ENCODE measurements at regions not wholly inside any gene's neighbourhood (a gene's known extent, or its start where the extent isn't known, plus 50 kb on each side); places are given as distances from the start of the nearest gene placed in this dataset.

- no peak for DNase-seq
Measured at GRCh38 chr14:85451421-85451820, 78.5 kb upstream of the FLRT2 start.

DNA sequence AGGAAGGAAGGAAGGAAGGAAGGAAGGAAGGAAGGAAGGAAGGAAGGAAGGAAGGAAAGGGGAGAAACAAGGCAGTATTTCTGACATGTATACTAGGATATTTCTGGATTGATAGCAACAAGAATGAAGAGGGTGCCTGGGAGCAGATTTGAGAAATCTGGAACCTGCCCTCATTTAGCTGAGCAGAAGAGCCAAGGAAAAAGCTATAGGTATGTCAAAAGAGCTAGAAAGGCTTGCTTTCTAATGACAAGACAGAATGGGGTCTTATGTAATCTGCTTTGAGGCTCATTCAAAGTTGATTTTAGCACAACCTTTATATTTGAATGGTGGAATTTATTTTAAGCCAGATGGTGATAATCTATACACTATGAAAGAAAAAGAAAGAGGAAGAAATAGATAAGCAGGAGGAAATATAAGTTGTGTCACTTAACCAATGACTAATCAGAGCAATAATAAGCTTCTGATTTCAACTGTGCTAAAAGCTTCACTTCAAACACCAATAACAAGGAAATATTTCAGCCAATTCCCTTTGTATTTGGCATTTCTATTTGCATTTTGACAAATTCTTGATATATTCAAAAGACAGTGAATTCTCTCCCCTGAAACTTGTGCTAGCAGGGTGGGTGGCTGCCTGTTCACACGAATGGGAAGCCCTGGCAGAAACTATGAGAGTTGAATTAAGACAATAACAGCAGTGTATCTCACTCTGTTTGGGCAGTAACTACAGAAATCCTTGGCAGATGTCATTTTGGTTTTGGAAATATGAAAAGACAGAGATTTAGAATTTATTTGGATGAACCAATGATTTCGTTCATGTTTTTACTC lies 76.3 kb upstream of the FLRT2 start:
- no peak for DNase-seq

DNA sequence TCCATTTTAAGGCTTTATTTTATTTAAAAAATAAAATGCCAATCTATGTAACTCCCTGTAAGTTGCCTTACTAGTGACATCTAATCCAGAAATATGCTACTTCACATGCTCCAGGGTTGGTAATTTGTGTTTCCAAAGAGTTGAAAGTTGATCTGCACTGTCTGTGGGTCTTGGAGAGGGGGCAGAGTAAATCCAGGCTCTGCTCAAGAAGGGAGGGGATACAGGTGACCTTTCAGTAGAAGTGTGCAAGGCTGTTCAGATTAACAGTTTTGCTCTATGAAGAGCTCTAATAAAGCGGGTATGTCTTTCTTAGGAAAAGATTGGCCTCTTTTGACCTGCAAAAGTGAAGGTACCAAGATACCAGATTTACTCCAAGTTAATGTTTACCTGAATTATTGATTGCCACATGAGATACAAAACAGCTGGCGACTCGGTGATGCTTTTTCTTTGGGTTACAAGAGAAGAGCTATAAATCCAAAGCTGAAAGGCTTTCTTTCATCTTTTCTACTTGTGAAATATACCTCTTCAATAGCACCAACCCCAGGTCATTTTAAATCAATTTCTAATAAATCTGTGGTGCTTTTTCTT lies 75.6 kb upstream of the FLRT2 start:
- no peak for DNase-seq

- DNase-seq, result no peak
Measured at GRCh38 chr14:85459361-85460000, 70.5 kb upstream of the FLRT2 start.

GRCh38 chr14:85461432-85462133 lies 68.4 kb upstream of the FLRT2 start:
- DNase-seq, result no peak

DNA sequence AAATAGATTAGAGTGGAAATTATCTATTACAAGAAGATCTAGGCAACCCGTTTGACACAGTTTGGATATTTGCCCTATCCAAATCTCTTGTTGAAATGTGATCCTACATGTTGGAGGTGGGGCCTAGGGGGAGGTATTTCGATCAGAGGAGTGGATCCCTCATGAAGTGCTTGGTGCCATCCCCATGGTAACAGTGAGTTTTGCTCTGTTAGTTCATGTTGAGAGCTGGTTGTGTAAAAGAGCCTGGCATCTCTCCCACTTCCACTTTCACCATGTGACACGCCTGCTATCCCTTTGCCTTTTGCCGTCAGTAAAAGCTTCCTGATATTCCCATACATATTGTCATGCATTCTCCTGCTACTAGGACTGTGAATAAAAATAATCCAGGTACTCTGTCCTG lies 66.4 kb upstream of the FLRT2 start:
- DNase-seq, result no peak

- DNase-seq, result no peak
Measured at GRCh38 chr14:85464135-85464895, 65.6 kb upstream of the FLRT2 start.

- DNase-seq, result no peak
Measured at GRCh38 chr14:85466678-85467077, 63.3 kb upstream of the FLRT2 start.

GRCh38 chr14:85468816-85469215 lies 61.1 kb upstream of the FLRT2 start:
- no peak for DNase-seq

DNA sequence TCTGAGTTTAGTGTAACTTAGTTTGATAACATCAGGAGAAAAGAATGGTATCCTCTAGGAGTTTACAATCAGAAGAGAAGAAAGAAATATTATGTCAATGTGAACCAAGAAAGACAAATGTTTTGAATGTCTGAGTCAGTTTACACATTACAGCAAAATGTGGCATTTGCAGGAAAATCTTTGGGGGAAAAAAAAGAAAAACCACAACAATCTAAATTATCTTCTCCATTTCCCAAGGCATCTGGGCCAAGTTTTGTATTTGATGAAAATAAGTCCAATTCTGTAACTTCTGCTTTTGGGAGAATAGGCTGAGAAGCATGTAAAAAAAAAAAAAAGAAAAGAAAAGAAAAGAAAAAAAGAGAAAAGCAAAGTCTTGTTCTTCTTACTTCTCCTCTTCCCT lies 58.8 kb upstream of the FLRT2 start:
- DNase-seq, result no peak

GRCh38 chr14:85471744-85472143 lies 58.2 kb upstream of the FLRT2 start:
- DNase-seq, result peak in 1 of 2 donors; percentile 10

DNA sequence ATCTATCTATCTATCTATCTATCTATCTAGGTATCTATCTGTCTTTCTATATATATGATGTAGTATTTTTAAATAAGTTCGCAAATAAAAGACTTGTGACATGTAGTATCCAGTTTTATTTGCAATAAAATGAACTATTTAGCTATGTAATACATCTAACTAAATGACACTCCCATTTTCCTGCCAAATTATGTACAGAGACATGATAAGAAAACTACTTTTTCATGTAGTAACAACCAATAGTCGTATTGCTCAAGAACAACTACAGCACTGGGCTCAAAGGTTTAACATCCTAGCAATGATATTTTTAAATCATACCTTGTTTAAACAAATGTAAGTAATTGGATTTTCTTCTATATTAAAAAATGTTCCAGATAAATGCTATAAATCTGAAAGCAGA lies 55.5 kb upstream of the FLRT2 start:
- no peak for DNase-seq

GRCh38 chr14:85475113-85475512 lies 54.8 kb upstream of the FLRT2 start:
- DNase-seq, result no peak

DNA sequence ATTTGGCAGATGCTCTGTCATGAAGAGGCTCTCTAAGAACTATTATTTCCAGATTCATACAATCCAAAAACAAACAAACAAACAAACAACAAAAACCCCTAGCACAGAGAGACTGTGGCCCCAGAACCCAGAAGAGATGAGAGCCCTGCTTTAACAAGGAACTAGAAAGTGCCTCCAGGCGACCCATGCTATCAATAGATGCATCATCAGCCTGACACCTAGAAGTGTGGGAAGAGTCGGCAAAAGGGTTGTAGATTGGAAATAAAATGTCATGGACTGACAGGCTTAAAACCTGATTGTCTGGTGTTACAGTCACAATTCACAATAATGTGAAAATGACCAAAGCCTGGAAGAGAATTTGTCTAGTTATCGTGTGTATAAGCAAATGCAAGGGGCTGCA lies 50.6 kb upstream of the FLRT2 start:
- DNase-seq, result no peak

GRCh38 chr14:85479771-85480170 lies 50.2 kb upstream of the FLRT2 start:
- DNase-seq, result no peak
